SKM-1 treated with dmso at 0.1 percent for 144 hours (cell line): ENCODE measurements at regions not wholly inside any gene's neighbourhood (a gene's known extent, or its start where the extent isn't known, plus 50 kb on each side); places are given as distances from the start of the nearest gene placed in this dataset.

Source experiments
- DNase-seq: peaks from one replicate; lab custom pipeline; 2025; ENCODE audit not compliant: unreplicated experiment; lab: John Stamatoyannopoulos, UW

DNA sequence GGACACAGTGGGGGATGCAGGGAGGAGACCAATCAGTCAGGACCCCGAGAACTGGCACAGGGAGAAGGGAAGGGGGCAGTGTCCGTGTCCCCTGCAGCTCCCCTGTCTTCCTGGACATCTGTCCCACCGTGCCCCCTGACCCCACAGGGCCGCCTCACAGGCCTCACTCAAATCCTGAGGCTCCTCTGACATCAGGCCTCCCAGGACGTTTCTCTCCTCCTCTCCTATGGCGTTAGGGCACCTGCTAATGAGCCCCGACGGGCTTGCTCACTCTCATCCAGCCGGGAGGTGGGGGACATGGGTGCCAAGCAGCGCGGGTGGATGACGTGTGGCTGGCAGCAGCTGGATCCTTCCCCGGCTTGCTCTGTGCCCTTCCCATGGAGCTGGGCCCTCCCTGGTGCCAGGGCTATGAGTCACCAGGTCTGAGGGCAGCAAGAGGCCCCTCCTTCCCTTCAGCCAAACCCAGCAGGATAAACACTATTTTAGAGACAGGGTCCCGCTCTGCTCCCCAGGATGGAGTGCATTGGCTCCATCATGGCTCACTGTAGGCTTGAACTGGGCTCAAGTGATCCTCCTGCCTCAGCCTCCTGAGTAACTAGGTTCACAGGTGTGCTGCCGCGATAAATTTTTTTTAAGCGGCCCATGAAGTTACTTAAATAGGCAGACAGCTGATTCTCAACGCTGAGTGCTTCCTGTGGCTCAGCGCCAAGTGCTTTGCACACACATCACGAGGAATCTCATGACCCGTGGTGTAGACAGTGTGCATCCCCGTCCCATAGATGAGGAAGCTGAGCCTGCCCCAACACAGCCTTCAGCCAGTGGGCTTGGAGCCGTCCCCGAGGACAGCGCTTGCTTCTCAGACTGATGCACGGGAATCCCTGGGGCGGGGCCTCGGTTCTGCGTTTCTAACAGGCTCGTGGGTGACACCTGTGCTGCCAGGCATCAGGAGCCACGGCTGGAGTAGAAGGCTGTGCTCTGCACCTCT lies 64.5 kb upstream of the HDAC4 start:
- DNase-seq: no peak

DNA sequence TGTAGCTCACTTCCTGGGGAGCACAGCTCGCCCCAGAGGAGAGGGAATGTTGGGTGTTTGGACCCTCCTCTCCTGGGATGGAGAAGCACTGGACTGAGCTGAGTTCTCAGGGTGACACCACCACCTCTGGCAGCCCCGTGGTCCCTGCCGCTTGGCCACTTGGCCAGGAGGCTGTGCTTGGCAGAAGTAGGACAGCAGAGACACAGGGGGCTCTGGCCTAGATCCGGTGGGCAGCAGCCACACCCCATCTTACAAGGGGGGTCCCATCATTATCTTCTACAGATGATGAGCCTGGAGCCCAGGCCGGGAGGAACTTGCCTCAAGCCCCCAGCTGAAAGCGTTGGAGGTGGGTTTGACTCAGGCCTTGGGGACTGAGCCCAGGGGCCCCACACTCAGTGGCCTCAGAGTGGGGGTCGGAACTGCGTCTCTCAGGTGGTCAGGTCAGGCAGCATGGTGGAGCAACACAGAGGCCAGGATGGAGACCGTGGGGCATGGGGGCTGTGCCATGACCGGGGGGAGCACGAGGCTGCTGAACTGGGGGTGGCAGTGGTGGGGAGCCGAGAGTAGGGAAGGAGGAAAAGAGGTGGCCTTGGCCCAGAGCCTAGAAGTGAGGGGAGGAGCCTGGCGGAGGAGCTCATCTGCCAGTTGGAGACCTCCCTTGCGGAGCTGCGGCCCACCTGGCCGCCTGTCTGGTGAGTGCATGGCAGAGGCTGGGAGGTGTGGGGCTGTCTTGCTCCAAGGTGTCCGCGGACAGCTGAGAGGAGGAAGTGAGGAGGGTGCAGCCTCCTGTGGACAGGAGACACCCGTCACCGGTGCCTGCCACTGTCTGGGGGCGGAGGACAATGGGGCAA lies 63.6 kb upstream of the HDAC4 start:
- DNase-seq: no peak

DNA sequence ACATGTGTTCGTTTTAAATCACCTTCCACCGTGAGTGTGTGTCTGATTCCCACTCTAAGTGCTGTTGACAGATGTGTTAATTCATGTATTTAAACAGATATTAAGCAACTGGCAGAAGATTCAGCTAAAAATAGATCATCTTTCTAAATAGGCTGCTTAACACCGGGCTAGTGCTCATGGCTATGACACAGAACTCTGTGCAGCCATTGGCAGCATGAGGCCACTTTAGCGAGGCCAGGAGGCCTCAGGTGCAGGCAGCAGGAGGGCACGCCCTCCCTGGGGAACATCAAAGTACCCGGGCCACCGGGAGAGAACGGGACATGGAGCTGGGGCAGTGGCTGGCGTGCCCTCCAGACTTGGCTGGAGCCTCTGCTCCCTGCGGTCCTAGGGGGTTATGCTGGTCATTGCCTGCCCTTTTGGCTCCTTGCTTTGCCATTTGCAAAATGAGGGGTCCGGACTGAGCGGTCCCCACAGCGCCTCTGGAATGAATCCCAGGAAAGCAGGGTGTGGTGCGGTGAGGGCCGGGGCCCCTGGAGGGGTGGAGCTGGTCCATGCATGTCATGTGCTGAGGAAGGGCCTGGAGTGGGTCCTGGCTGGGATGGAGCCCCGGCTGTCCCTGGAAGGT lies 62.8 kb upstream of the HDAC4 start:
- no peak for DNase-seq

DNA sequence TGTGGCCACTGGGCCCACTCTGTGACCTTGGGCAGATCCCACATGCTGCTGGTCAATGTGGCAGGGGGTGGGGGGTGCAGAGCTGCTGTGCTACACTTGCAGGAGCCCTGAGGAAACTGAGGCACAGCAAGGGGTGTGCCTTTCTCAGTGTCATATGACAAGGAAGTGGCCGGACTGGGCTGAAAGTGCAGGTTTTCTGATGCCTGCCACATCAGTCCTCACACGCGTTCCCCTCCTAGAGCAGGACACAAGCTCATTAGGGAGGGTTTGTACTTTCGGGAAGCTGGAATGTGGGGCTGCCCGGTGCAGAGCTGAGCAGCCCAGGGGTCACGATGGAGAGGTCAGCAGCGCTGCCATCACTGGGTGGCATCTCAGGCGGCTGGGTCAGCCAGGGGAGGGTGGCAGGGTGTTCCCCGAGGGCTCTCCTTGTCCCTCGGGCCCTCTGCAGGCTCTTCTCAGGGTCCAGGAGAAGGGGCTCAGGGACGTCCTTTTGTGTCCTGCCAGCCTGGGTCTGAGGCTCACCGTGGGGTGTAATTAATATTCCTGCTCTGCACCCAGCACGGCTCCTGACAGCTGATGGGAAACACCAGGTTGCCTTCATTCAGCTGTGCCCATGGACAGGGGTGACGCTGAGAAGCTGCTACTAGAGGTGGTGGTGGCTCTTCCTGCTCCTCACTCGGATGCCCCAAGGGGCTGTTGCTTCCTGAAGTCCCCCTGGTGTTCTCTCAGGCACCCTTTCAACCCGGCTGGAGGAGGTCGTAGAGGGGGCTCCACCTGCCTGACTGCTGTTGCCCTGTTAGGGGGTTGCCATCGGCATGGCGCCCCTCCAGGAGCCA lies 62.1 kb upstream of the HDAC4 start:
- no peak for DNase-seq

DNA sequence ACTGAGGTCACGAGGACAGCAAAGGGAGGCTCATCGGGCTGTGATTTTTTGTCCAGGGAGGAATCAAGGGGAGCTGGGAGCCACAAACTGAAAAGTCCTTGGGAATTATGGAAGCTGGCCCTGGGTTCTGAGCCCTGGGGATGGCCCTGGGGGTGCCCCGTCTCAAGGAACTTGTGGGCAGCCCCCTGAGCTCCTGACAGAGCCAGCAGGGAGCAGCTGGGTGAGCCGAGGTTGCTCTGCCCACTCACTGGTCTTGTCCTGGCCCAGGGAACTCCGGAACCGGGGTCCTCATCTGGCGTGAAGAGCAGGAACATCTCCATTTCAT lies 61.3 kb upstream of the HDAC4 start:
- no peak for DNase-seq

DNA sequence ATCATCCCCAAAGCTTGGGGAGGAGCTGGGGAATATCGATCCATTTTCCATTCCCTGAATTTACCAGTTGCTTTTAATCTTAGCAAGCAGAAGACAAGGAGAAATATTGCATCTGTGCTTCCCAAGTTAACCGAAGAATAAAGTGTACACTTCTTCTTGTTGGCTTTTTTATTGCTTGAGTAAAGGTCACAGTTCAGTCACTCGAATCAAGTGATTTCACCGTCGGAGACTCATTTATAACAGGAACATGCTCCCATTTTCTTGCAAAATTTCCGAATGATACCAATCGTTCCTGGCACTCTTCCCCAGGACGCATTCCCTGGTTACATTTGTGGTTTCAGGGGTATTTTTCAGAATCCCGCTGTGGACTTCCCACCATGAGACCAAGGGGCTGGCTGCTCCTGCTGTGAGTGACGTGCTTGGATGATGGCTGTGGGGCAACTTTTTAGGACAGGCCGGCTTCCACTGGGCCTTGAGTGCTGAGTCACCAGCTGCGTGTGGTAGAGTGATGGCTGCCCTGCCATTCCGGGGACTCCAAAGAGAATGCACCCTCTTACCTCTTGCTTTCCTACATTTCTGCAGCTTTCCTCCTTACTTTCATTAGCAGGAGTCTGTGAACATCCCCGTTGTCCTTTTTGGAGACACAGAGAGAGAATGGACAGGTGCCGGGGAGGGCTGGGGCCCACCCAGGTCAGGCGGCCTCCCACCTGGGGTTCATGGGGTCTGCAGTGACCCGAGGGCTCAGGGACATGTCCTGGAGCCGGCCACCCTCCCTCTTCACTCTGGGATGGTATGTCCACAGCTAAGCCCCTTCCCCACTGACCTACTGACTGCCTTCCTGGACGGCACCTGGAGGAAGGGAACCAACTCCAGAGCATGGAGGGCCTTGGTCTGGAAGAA lies 60.7 kb upstream of the HDAC4 start:
- DNase-seq: no peak

DNA sequence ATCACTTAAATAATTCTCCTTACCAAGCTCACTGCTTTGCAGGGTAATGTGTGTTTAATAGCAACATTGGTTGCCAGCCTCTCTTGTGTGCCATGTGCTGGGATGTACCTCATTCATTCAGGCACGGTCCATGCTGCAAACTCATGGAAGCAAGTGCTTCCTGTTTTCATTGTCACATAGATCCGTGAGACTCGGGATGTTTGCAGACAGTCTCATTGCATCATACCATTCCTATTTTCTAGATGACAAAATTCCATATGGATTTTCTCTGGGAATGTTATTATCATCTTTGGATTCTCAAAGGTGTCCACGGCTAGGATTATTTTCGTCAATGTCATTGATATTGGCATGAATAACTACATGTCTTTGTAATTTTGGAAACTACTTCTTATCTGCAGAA lies 60.0 kb upstream of the HDAC4 start:
- no peak for DNase-seq

DNA sequence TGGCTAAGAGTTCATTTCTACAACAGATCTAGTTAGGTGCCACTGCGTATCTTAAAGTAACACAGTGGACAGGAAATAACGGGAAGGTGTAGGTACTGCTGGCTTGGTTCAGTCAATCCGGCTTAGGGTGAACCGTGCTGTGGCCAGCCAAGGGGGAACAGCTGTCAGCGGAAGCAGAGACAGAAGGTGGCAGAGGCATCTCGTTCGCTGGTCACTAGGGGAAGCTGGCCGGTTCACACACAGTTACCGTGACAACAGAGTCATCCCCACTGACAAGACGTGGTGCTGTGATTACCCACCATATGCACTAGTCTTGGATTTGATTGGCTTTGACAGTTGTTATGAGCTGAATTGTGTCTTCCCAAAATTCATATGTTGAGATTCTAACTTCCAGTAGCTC lies 58.8 kb upstream of the HDAC4 start:
- DNase-seq: no peak

DNA sequence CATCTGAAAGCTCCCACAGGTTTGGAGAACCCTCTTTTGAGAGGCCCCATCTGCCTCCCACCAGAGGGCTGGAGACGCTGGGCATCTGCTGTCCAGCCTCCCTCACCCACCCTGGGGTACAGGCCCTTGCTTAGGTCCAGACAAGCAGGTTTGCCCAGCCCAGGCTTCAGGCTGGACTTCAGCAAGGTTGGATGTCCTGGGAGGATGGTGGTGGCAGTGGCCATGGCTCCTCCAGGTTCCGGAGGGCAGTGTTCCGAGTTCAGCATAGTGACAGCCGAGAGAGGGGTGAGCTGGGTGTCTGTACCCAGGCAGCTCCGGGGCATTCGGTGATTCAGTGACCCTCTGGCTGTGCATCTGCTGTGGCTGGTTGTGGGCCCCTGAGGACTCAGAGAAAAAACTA lies 58.2 kb upstream of the HDAC4 start:
- no peak for DNase-seq

DNA sequence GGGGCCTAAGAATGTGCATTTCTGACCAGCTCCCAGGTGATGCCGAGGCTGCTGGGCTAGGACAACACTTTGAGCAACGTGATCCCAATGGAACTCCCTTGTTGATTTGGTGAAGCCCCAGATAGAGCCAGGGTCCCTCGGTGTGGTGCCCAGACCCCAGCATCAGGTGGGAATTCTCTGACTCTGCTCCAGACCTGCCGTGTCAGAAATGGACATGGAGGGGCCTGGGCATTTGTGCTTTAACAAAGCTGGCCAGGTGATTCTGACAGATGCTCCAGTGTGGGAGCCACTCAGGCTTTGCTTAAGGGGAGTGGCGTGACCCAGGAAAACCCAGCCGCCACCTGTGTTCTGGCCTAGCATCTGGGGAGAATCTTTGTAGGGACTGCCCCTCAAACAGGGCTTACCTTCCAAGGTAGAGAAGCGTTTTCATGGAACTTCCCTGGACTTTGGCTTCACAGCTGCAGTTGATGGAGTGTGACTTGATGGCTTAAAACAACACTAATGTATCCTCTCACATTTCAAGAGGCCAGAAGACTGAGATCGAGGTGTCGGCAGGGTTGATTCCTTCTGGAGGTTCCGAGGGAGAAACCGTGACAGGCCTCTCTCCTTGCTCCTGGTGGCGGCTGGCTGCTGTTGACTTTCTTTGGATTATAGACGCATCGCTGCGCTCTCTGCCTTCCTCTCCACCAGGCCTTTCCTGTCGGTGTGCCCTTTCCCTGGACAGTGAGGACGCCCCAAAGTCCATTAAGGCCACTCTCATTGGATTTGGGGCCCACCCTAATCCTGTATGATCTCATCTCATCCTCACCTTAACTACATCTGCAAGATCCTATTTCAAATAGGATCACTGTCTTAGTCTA lies 57.0 kb upstream of the HDAC4 start:
- no peak for DNase-seq

DNA sequence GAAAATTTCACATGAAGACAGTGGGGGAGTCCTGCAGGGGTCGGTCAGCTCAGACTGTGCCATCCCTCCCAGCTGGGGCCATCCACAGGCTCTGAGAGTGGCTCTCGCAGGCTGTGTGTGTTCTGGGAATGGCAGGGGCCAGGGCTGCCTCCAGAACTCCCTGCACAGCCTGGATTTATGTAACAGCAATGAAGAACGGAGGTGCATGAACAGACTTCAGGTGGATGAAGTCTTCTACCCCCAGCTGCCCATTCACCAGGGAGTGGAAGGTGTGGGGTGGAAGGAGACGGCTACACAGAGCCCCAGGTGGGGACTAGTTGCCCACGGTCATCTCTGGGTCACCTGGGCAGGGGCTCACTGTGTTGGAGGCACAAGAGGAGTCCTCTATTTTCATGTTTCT lies 56.1 kb upstream of the HDAC4 start:
- no peak for DNase-seq

DNA sequence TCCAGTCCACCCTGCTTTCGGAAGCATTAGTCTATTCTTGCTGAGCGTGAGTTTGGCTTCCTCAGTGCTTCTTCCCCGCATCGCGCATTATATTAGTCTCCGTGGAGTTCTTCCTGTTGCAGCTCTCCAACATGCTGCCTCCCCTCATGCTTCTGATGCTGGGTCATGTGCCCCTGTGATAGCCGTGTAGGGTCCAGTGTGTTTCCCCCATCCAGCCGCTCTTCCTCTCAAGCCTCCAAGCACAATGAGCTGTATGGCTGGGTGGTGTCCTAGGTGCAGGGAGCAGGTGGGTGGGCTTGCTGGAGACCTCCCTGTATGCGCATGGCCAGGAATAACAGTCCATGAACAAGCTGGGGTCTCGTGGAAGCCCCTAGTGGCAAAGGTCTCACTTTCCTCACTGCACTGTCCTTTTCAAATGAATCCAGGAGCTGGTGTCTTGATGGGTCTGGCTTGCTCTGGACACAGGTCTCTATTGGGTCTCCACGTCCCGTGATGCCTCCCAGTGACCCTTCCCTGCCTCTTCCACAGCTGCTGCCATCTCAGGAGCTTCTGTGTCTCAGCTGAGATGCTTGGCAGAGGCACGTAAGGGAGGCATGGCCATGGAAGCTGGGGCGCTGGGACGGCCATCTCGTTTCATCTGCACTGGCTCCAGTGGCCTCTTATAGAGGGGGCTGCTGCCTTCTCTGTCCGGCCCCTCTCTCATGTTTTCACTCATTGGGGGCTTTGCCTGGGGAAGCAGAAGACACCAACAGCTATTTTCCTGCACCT lies 54.8 kb upstream of the HDAC4 start:
- DNase-seq: no peak

DNA sequence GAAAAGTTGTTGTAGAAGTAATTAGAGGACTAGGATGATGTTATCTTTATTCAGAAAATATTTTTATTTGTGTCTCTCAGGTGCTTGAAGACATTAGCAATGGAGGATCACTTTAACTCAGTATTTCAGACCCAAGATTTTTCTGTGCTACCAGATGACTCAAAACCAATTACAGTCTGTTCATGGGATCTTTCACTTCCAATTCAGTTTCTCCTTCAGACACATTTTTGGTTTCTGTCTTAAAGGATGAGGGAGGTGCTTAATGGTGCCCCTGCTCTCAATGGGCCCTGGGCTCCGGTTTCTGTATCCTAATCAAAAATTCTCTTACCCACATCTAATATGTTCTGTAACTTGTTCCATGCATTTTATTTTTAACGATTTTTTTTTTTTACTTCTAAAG lies 53.7 kb upstream of the HDAC4 start:
- no peak for DNase-seq
